Stimulated activated CD8-positive, alpha-beta memory T cell treated with anti-CD3 and anti-CD28 coated beads, Interleukin-12 subunit alpha, Interleukin-12 subunit beta, amount 100 ng/mL, for 1 hour (primary cell): ENCODE measurements at regions not wholly inside any gene's neighbourhood (a gene's known extent, or its start where the extent isn't known, plus 50 kb on each side); places are given as distances from the start of the nearest gene placed in this dataset.
"Not testable (repeated sequence)": the region's sequence is repeated elsewhere in the genome, so short reads cannot be mapped to it uniquely, and the experiment has no call there.

Experiments used
- DNase-seq: peaks from one replicate; pipeline ENCODE4 v3.0.0-alpha.2; 2020; ENCODE audit warnings: low read depth

DNA sequence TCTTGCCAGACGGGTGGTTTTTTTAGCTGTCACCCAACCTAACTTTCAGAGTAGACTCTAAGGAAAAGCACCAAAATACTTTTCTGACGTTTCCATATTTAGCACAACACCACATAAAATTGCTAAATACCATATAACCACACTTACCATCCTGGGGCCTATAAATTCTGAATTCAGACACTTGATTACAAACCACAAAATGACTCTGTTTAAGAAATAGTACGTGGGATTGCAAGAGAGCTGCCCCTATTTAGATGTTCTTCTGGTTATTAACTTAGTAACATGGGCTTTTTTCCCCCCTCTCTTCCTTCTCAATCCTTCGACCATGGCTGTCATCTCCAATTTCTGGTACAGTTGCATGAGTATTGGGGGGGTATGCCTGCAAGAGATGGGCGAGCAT, 287.7 kb downstream of the BMP4 start:
- no peak for DNase-seq

DNA sequence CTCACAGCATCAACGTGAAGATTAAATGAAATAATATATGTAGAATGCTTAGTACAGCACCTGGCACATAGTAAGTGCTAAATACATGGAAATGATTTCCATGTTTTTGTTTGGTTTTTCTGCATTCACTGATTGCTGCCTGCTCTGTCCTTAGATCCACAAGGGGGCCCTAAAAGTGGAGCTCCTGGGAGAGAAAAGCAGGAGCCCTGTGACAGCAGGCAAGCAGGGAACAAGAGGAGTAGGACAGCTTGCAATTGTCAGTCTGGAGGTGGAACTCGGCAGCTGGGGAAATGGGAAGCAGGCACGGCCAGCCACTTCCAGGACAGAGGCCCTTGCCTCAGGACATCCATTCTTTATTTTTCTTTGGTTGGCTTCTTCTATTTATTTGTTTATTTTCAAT, 292.9 kb downstream of the BMP4 start:
- no peak for DNase-seq

DNA sequence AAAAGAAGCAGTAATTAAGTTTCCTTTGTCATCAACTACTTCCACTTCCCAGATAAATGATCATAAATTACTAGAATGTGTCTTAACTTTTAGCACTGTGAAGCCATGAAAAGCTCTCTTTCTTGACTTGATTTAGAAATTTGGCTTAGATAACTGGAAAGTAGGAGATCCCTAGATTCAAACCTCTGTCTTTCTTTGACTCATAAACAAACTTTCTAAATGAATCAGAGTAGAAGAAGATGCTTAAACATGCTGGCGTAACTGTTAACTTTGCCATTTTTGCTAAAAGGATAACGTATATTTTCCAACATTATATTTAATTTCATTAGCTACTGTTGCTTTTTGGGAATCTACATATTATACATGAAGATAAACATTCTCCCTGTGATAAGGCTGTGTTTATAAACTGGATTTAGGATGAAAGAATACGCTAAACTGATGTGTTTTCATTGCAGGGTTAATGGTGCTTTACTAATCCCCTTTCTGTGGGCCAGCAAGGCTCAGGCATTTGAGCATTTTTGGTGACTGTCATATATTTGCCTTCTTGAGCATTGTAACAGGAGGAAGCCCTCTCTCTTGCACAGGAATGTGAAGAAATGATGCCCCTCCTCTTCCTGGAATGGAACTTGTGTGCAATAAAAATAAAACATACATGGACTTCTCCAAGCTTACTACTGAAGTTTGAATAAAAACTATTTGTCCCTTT, 301.4 kb downstream of the BMP4 start:
- DNase-seq, result no peak

DNA sequence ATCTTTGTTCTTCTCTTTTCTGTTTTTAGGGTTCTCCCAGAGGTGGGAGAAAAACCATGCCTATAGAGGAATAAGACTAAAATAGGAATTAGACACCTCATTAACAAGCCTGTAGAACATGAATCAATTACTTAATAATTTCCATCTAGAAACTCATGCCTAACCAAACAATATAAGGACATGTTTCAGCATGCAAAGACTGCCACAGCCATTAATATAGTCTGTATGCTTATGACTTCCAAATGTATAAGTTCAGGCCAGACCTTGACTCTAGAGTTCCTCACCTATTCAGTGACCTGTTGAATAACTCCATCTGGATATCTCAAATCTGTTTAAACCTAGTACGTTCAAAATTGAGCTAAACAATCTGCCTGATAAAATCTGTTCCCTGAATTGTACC, 304.6 kb downstream of the BMP4 start:
- DNase-seq, result no peak

DNA sequence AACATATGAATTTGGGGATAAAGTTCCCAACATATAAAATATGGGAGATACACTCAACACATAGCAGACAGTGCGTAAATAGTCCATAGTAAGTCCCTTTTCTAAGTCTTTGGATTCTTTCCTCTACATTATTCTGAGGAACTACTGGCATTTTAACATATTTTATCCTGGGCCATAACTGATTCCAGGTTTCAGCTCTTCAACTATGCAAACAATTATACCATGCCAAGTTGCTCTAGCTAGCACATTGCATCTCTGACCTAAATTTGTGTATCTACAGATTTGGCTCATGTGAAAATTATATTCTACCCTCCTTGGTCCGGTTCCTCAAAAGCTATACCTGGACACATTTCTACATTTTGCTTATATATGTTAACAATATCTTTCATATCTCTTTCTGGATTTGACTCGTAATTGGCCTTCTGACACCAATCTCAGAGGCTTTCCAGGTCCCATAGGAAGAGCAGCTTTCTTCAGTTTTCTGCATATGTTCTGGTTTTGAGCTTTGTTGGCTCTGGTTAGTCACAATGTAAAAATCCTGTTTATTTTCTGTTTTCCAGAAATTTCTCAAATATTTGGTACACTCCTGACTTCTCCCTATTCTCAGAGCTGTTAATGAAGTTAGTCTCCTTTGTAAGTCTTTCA, 305.4 kb downstream of the BMP4 start:
- DNase-seq, result no peak

DNA sequence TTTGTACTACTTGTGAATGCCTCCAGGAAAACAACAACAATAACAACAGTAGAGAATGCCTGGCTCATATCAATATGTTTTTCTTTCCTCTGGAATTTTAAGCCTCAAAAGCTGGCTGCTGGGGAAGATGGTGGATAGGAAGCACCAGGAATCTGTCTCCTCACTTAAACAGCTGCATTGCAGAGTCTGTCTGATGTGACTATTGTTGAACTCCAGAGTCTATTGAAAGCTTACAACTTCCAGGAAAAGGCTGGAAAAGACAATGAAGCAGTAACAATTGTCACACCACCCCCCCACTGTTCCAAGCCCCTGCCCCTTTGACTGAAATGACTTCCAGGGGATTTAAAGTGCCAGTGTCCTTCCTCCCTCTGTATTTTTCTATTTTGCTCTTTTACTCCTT, 309.7 kb downstream of the BMP4 start:
- no peak for DNase-seq

DNA sequence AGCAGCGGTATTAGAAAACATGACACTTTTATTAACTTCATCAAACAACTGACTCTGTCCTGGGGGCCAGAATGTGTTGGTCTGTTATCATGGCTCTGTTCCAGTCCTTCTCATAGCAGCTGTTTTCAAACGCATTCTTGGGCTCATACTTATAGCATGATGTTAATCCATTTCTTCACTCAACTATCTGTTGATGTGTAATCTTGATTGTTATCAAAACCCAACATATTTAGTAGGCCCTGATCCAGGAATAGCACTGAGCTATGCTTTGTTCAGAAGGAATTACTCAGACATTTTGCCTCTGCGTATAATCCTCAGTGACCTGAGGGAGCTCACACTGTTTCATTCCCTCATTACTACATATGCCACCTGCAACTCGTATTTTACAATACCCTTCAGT, 315.9 kb downstream of the BMP4 start:
- no peak for DNase-seq

DNA sequence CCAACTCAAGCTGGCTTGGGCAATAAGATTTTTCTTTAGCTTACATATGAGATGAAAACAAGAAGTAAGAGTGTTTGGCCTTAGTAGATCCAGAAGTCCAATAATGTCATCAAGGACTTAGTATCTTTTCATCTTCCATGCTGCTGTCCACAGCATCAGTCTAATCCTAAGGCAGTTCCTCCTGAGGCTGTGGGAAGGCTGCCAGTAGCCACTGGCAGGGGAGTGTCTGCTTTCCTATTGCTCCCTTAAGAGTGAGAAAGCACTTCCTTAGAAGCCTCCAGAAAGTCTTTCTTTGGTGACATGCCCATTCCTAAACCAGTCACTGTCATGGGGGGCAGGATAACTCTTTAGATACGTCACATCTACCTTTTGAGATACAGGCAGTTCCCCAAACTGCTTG, 317.7 kb downstream of the BMP4 start:
- DNase-seq, result no peak

DNA sequence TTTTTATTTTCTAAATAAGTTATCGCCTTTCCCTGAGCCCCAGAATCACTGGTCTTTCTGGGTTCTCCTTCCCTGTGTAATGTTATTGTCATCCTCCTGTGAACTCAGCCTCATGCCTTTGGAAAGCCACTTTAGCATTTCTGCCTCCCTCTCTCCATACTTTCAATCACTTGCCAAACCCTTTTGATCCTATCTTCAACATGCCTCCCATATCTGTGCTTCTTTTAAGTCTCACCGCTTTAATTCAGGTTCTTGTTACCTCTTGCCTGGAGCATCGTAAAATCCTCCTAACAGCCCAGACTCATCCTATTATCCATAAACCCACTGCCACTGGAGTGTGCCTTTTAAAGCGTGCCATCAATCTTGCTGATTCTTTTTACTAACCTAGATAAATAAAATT, 321.8 kb downstream of the BMP4 start:
- no peak for DNase-seq

DNA sequence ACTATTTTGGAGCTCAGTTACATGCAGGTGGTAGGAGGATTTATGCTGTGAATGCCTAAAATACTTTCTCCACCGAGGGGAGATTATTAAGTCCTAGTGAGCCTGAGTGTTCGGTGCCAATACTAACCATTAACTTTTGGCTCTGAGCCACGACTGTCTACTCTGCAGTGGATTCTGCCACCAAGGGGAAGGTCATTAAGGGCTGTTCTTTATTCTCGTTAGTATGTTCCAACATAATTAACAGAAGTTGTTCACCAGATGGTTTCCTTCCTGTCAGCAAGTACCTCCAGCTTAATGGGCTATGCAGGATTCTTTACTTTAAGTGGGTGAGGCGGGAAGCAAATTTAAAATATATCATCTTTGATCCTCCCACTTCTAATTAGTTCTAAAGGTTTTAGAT, 326.3 kb downstream of the BMP4 start:
- no peak for DNase-seq

DNA sequence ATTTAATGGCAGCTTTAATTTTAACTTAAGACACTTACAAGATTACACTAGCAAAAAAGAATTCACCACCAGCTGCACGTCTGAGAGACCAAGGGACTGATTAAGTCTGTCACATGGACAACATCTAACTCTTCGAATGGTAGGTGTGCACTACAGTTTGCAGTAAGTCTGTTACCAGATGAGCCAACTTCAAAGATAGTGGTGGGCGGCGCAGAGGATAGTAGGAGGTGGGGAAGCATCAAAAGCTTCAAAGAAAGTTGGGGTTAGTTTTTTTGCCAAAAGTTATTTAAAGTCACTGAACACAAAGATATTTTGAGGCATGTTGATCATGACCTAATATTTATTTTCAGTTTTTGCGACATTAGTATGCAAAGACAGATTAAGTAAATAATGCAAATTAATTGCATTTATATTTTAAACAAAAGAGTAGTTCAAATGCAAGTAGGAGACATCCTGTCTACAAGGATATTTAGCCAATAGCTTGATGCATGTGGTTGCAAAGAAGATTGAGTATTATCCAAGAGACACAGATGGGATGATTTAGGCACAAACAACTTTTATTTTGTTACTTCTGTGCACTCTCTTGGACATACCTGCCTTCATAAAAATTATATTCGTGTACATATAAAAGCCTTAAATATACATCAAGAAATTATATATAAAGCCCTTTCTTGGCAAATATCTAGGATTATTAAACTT, 327.7 kb downstream of the BMP4 start:
- no peak for DNase-seq

DNA sequence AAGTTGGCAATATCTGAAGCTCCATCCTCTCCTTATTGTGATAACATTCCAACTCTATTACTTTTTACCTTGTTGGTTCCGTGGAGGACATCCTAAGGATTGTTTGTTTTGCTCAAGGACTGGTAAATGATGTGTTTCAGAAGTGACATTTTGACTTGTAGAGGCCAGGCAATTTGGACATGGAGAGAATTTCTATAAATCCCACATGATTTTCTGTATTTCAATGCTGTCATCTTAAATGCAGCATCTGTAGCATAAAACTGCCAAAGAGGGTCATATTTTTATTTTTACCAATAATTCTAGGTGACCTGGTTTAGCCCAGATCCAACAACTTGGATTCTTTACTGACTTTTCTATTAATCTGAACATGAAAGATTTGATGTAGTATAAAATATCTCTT, 328.4 kb downstream of the BMP4 start:
- DNase-seq, result no peak

DNA sequence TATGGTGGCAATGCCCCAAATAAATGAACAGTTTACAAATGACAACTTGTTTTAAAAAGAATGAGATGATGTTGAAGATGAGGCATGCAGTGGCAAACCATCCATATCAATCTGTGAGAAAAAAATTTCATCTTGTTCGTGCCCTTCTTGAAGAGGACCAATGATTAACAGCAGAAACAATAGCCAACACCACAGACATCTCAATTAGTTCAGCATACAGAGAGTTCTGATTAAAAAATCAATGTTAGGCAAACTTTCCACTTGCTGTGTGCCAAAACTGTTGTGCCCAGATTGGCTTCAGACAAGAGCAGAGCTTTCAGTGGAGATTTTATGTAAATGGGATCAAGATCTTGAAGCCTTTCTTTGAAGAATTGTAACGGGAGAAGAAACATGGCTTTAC, 329.9 kb downstream of the BMP4 start:
- DNase-seq, result no peak

DNA sequence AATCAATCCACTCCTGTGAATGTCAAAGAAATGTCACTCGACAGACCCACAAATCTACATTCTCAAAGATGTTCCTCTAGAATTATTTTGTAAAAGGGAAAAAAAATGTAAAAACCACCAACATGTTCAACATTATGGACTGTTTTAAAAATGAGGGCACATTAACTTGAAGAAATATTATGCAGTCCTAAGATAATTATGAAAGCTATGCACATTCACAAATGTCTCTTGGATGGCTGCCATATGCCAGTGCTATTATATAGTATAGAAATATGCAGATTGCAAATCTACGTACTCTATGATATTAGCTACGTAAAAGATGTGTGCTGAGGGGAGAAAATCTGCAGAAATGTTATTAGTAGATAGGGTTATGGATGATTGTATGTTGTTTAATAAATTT, 334.2 kb downstream of the BMP4 start:
- DNase-seq, result no peak

DNA sequence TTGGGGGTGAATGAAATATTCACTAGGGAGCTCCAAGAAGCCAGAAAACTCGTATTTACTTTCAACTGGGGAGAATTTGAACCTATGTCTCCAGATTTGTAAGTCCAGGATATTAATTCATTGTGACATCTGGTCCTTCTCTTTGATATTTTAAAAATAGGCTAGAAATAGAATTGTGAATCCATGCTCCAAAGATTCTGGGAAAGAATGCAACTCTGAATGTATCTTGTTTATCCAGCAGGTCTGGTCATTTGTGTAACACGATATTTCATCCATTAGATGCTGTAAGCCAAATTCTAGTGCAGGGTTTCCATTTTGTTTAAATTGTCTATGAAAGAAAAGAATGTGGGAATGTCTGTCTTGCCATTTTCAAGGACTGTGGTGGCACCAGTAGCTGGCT, 334.7 kb downstream of the BMP4 start:
- DNase-seq, result no peak

DNA sequence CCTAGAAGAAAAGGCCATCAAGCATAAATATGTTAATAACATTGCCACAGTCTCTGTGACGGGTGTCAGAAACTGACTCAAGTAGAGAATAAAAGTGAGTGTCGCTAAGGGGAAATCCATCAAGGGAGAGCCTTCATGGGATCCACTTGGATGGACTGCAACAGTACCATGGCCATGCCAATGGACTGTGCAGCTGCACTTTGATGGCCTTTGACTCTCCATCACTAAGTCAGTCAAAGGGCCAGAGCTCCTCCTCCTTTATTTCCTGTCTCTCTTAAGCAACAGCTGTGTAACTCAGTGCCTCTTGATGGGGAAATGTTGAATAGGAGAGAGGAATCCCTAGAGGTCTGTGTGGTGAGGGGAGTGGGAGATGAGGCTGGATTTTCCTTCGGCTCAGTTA, 335.2 kb downstream of the BMP4 start:
- DNase-seq, result no peak

DNA sequence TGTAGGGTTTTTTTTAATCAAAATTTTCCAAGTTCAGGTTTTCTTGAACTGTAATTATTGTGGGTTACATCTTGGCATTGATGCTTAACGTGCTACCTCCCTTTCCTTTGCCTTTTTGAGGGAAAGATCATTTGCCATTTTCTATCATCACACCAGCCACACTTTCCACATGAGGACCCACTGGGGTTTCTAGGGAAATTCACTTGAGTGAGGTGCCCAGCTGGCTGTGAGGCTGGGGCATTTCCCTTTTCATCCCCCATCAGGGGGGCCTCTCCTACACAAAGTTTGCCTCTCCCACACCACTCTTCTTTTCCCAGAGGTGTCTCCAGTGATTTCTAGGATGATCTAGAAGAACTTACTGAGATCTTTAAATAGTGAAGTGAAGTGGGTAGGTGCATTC, 335.7 kb downstream of the BMP4 start:
- DNase-seq, result no peak

DNA sequence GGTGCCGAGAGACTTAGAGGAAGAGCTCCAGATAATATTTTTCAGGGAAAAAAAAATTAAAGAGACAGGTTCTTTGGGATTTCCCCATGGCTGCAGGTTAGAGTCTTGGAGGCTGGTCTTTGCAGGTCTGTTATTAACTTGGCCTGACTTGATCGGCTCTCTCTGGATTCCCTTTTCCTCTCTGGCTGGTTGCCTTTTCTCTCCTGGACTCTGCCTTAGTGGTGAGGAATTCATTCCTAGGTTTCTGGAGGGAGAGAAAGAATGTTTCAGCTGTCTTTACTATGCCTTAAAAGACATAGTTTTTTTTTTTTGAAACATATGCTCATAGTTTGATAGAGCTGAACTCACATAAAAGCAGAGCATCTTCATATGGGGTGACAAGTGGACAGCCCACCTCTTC, 336.3 kb downstream of the BMP4 start:
- no peak for DNase-seq

DNA sequence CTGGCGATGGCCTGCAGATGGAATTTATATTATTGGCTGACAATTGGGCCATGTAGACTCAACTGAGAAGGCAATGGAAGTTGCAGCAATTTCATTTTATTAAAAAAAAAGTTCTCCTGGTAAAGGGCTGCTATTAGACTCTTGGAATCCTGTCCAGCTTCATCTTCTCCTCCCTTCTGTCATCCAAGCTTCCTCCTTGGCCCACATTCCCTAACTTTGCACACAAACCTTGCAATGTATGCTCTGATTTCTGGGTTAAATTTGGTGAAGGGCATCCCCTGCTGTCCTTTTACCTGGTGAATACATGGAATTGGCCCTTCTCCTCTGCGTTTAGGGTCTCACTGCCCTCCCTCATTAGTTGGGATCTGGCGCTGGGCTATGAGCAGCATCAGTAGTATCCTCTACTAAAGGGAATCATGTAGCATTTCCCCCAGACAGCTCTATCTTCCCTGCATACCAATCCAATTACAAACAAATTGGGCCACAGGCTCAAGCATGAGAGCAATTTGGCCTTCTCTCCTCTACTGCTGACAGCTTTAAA, 336.9 kb downstream of the BMP4 start:
- DNase-seq, result no peak

DNA sequence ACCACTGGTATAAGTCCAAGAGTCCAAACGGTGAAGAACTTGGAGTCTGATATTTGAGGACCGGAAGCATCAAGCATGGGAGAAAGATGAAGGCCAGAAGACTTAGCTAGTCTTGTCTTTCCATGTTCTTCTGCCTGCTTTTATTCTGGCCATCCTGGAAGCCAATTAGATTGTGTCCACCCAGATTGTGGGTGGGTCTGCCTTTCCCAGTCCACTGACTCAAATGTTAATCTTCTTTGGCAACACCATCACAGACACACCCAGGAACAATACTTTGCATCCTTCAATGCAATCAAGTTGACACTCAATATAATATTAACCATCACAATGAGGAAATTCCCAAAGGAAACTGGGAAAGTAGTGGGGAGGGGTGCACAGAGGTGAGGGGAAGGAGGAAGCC, 340.1 kb downstream of the BMP4 start:
- not testable (repeated sequence) for DNase-seq

DNA sequence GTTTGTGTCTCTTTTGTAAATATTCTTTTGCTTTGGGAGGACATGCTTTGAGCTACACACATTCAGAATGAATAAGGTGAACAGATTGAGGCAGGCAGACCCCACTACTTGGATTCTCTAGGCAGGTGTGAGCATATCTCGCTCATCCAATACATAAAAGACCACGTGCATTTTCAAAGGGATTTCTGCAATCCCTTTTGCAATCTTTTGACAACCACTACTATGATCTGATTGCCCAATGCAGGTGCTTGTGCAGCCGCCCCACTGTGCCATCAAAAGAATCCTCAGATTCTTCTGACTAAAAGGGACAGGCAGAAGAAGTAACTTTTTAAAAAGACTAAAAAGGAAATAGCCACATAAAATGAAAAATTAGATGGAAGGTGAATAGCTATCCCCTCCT, 341.4 kb downstream of the BMP4 start:
- DNase-seq, result no peak

DNA sequence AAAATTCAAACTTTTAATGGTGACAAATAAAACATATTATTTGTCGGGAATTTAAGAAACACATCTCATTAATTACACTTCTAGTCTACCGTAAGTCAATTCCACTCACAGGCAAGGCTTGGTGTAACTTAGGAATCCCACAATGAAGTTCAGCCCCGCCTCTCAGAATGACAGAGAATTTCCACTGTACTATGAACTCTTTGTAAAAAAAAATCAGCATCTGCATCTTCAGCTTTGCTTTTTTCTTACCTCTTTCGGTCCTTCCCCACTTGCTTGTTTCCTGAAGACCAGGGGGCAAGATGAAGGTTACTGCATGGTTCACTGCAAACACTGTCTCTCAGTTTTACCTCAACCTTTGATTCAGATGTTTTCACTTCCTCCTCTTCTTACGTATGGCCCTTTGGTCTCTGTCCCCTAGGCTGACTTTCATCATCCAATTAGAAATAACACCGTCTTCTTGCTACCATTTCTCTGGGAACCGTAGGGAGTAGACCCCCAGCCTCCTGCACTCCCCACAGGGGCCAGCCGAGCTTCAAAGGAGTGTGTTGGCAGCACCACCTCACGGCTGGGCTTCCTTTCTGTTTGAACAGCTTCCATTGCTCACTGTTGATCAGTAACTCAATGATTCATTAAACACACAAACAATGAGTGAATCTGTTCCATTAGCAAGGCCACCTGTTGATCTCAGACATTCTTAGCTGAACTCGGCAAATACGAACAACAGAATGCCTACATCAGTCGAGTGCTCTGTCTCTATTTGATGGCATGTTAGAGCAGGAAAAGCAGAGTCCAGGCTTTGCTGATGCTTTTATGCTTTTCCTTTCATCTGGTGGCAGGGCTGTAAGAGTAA, 343.0 kb downstream of the BMP4 start:
- no peak for DNase-seq
